ENCODE measurements at regions not wholly inside any gene's neighbourhood (a gene's known extent, or its start where the extent isn't known, plus 50 kb on each side); places are given as distances from the start of the nearest gene placed in this dataset.

DNA sequence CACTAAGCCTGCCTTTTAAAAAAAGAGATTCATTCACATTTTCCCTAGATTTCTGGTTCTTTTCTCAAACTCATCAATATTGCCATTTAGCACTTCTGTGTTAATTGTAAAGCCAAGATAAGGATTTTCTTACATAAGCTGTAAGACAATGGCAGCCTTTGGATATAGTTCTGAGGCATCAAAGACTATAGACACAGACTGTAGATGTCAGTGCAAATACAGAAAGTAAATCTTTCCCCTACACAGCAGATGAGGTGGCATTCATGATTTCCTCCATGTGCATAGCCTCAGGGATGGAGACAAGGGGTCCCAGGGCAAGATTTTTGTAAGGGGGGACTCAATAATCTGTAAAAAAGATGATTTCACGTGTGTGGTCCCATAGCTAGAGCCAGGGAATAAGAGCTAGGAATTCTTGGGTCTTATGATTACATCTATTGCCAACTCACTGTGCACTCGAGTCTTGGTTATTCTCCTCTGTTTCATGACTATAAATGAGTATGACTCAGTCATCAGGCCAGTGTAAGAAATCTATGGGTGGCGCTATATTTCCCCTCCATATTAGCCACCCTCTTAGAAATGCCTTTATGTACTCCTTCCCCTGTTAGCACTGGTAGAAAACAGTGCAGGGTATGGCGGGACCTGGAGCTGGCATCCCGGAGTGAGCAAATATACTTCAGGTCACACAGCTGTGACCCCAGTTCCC, 207.5 kb downstream of the EXOC5 start:
- TF ChIP-seq POLR2A (IDR thresholded peaks at IDR 0.05; ENCODE audit: low read length) (no peak), GATA1 (IDR thresholded peaks at IDR 0.05; ENCODE audit: low read depth, low read length) (no peak)
